ENCODE measurements at regions not wholly inside any gene's neighbourhood (a gene's known extent, or its start where the extent isn't known, plus 50 kb on each side); places are given as distances from the start of the nearest gene placed in this dataset.
A peak's percentile ranks its signal among the peaks of the same experiment; 100 is the strongest.

DNA sequence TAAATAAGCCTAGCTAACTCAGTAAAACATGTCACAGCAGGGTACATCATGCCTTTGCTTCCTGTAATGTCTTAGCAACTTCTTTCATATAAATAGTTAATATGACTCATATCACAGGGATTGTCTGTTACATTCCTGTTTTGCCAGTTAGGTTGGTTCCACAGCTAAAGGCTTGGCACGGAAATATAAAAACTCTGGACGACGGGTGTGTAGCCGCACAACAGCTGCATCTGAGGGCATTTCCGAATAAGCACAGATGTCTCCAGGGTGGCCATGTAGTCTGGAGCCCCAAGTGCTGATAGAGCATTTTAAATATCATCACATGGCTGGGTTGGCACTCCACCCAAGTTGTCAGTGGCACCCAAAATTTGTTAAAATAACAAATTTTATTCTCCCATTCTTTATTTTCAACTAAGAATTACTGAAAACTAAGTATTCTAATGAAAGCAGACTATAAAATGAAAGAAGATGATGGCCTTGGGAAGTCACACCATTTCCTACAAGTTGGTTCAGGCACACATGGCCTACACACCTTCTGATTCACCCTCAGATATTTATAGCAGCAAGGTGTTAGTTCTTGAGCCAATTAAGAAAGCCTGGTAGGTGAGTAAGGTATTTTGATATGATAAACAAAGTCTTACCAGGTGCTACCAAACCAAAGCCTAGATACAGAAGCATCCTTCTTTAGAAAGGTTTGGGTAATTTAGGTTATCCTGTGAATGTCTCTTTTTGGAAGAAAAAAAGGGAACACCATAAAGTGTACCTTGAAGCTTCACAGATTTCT is 61.8 kb upstream of the STK17B start:
- no peaks in the 10 kb centered on the region for H3K36me3 Mint-ChIP-seq
- peak overlapping the region in 1 of 3 donors; percentile 49 for H3K4me3 Mint-ChIP-seq
- H3K27ac ChIP-seq (ENCODE audit: low read length): peak overlapping the region; percentile 69
- H3K4me3 ChIP-seq (ENCODE audit: control insufficient read depth in 1 of 2, extremely low read depth in 1 of 2, low read length in 1 of 2): no peak overlapping the region
- H3K27ac Mint-ChIP-seq: peak overlapping the region; percentile 91 to 97
- H3K9me3 ChIP-seq: no peaks in the 10 kb centered on the region
- ATAC-seq (replicated peaks in 1 of 4) (peak in 3 of 4 experiments; percentile 1 to 27 (median 18)), DNase-seq (no peak)
- H3K27me3 ChIP-seq (replicated peaks in 1 of 2; ENCODE audit: control insufficient read depth in 2 of 2, extremely low read depth in 1 of 2, insufficient read depth in 2 of 2, low read length in 1 of 2): no peaks in the 10 kb centered on the region
- H3K4me1 Mint-ChIP-seq: peaks cover 92 to 93% (median 92%) of the 10 kb centered on the region in 3 donors
- H3K27me3 Mint-ChIP-seq: no peaks in the 10 kb centered on the region
- H3K4me1 ChIP-seq (ENCODE audit: control insufficient read depth in 1 of 2, extremely low read depth in 1 of 2, insufficient read depth in 2 of 2, low read length in 2 of 2): peaks cover 60 to 61% of the 10 kb centered on the region in 2 experiments
- ChIA-PET CTCF (interaction anchor here (0.7 to 3.5 kb wide), 11 partner anchors 11 to 67 kb away, joined by 3 to 24 read pairs (median 4); no protein-coding TSS in a partner anchor), POLR2A (interaction anchor here (0.6 to 1.7 kb wide), 10 partner anchors 14 to 81 kb away, joined by 3 to 6 read pairs (median 4); no protein-coding TSS in a partner anchor)
- WGBS (ENCODE audit: insufficient coverage): 93% methylated on average over 5 of the region's 5 CpGs
- no peaks in the 10 kb centered on the region for H3K36me3 ChIP-seq (ENCODE audit: control insufficient read depth in 2 of 2, extremely low read depth in 1 of 2, insufficient read depth in 1 of 2, low read length in 1 of 2)
- no peaks in the 10 kb centered on the region for H3K9me3 Mint-ChIP-seq

- H3K36me3 ChIP-seq (ENCODE audit: control insufficient read depth in 2 of 2, extremely low read depth in 1 of 2, insufficient read depth in 1 of 2, low read length in 1 of 2): no peaks in the 10 kb centered on the region
- peak in 13 of 35 experiments; percentile 5 to 61 (median 21) for DNase-seq
- POLR2A ChIA-PET: interaction anchor here (0.6 to 1.6 kb wide), 10 partner anchors 15 to 82 kb away, joined by 3 to 8 read pairs (median 4); no protein-coding TSS in a partner anchor
Measured at GRCh38 chr2:196233805-196234475, 62.6 kb upstream of the STK17B start.

DNA sequence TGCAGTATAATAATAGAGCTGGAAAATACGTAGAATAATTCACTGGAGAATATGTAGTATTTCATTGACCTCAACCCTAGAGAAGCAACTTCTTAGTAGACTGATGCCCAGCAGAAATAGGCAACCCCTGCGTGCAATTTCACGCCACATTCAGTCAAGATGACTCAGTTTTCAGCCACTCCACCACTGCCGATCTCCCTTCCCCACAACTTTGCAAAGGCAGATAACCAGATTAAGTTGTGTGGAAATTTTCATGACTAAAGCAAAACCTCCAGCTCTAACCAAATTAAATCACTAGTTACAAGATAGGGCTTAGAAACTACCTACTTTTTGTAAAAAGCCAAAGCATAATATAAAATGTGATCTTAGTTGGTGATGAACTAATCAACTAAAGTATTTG is 63.3 kb upstream of the STK17B start:
- H3K4me1 ChIP-seq (ENCODE audit: control insufficient read depth in 1 of 2, extremely low read depth in 1 of 2, insufficient read depth in 2 of 2, low read length in 2 of 2): peaks cover 68% of the 10 kb centered on the region in 2 experiments
- no peaks in the 10 kb centered on the region for H3K9me3 ChIP-seq
- ATAC-seq (replicated peaks in 1 of 4) (peak in 1 of 4 experiments; percentile 20), DNase-seq (peak in 11 of 35 experiments; percentile 8 to 59 (median 21))
- no peaks in the 10 kb centered on the region for H3K36me3 ChIP-seq (ENCODE audit: control insufficient read depth in 2 of 2, extremely low read depth in 1 of 2, insufficient read depth in 1 of 2, low read length in 1 of 2)
- H3K36me3 Mint-ChIP-seq: no peaks in the 10 kb centered on the region
- POLR2A ChIA-PET: interaction anchor here (0.6 to 1.4 kb wide), 7 partner anchors 14 to 48 kb away, joined by 3 to 4 read pairs (median 3); no protein-coding TSS in a partner anchor
- H3K27me3 Mint-ChIP-seq: no peaks in the 10 kb centered on the region
- H3K27ac Mint-ChIP-seq: peak overlapping the region; percentile 91 to 97
- H3K27ac ChIP-seq (ENCODE audit: low read length): peak overlapping the region; percentile 69
- peaks cover 93% of the 10 kb centered on the region in 3 donors for H3K4me1 Mint-ChIP-seq
- no peaks in the 10 kb centered on the region for H3K27me3 ChIP-seq (replicated peaks in 1 of 2; ENCODE audit: control insufficient read depth in 2 of 2, extremely low read depth in 1 of 2, insufficient read depth in 2 of 2, low read length in 1 of 2)
- CTCF ChIA-PET: interaction anchor here (0.7 to 3.5 kb wide), 6 partner anchors 16 to 169 kb away, joined by 3 to 24 read pairs (median 6); no protein-coding TSS in a partner anchor
- no peaks in the 10 kb centered on the region for H3K9me3 Mint-ChIP-seq
- H3K4me3 ChIP-seq (ENCODE audit: control insufficient read depth in 1 of 2, extremely low read depth in 1 of 2, low read length in 1 of 2): no peak overlapping the region
- H3K4me3 Mint-ChIP-seq: peak overlapping the region in 2 of 3 donors; percentile 34 to 49
- WGBS (ENCODE audit: insufficient coverage): 60% methylated on average over 1 of the region's 4 CpGs

More at GRCh38 chr2:196233805-196234475, 62.6 kb upstream of the STK17B start:
- WGBS (ENCODE audit: insufficient coverage): no CpG with 5 or more reads among the region's 4 CpGs
- peak overlapping the region; percentile 69 for H3K27ac ChIP-seq (ENCODE audit: low read length)
- H3K27me3 ChIP-seq (replicated peaks in 1 of 2; ENCODE audit: control insufficient read depth in 2 of 2, extremely low read depth in 1 of 2, insufficient read depth in 2 of 2, low read length in 1 of 2): no peaks in the 10 kb centered on the region
- peak overlapping the region; percentile 91 to 97 for H3K27ac Mint-ChIP-seq
- H3K27me3 Mint-ChIP-seq: no peaks in the 10 kb centered on the region
- no peaks in the 10 kb centered on the region for H3K9me3 Mint-ChIP-seq
- peak overlapping the region in 2 of 3 donors; percentile 1 to 49 for H3K4me3 Mint-ChIP-seq
- no peaks in the 10 kb centered on the region for H3K9me3 ChIP-seq
- CTCF ChIA-PET: interaction anchor here (0.9 to 3.5 kb wide), 10 partner anchors 13 to 155 kb away, joined by 3 to 24 read pairs (median 4); no protein-coding TSS in a partner anchor
- H3K4me1 Mint-ChIP-seq: peaks cover 92 to 93% (median 92%) of the 10 kb centered on the region in 3 donors
- peaks cover 67% of the 10 kb centered on the region in 2 experiments for H3K4me1 ChIP-seq (ENCODE audit: control insufficient read depth in 1 of 2, extremely low read depth in 1 of 2, insufficient read depth in 2 of 2, low read length in 2 of 2)
- no peak overlapping the region for H3K4me3 ChIP-seq (ENCODE audit: control insufficient read depth in 1 of 2, extremely low read depth in 1 of 2, low read length in 1 of 2)
- H3K36me3 Mint-ChIP-seq: no peaks in the 10 kb centered on the region
- peak; percentile 43 to 62 (median 54) for ATAC-seq (replicated peaks in 1 of 4)

DNA sequence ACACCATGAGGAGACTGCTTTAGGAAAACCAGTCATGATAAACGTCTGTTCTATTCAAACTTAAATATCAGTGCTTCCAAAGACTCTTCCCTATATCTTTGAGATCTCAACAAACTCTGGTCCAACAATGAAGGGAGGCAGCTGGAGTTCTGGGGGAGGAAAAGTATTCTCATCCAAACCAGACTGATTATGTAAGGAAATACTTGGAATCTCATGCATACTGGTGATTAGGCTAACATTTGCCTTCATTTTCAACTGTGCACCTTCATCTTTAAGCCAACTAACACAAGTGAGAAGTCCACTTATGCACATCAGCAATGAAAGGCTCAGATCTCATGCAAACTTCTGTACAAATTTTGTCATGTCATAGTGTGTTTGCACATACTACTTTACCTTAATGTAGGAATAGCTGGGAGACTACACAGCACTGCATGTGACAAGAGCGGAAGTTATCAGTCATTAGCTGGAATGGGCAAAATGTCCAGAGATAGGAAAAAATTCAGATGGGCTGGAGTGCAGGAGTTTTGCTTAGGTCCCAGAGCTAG is 67.5 kb upstream of the STK17B start:
- DNase-seq: no peak
- Mint-ChIP-seq H3K36me3 (no peaks in the 10 kb centered on the region), H3K27me3 (no peaks in the 10 kb centered on the region), H3K4me3 (peak overlapping the region in 2 of 3 donors; percentile 40 to 75), H3K4me1 (peaks cover 85 to 88% (median 88%) of the 10 kb centered on the region in 3 donors), H3K27ac (peak overlapping the region; percentile 95 to 98), H3K9me3 (no peaks in the 10 kb centered on the region)
- no peak overlapping the region for H3K4me3 ChIP-seq (ENCODE audit: control insufficient read depth in 1 of 2, extremely low read depth in 1 of 2, low read length in 1 of 2)
- peaks cover 66 to 73% of the 10 kb centered on the region in 2 experiments for H3K4me1 ChIP-seq (ENCODE audit: control insufficient read depth in 1 of 2, extremely low read depth in 1 of 2, insufficient read depth in 2 of 2, low read length in 2 of 2)
- no peak for ATAC-seq (replicated peaks in 1 of 4)
- WGBS (ENCODE audit: insufficient coverage): no CpG with 5 or more reads among the region's 2 CpGs
- no peaks in the 10 kb centered on the region for H3K9me3 ChIP-seq
- POLR2A ChIA-PET: interaction anchor here (0.6 to 1.6 kb wide), 12 partner anchors 8 to 152 kb away, joined by 3 to 9 read pairs (median 4); partner anchors contain the start of gene STK17B (in 1 of the 2)
- CTCF ChIA-PET: interaction anchor here (0.6 to 3.0 kb wide), 8 partner anchors 18 to 161 kb away, joined by 3 to 14 read pairs (median 4); no protein-coding TSS in a partner anchor
- peak overlapping the region; percentile 85 for H3K27ac ChIP-seq (ENCODE audit: low read length)
- H3K27me3 ChIP-seq (replicated peaks in 1 of 2; ENCODE audit: control insufficient read depth in 2 of 2, extremely low read depth in 1 of 2, insufficient read depth in 2 of 2, low read length in 1 of 2): no peaks in the 10 kb centered on the region
- H3K36me3 ChIP-seq (ENCODE audit: control insufficient read depth in 2 of 2, extremely low read depth in 1 of 2, insufficient read depth in 1 of 2, low read length in 1 of 2): no peaks in the 10 kb centered on the region

DNA sequence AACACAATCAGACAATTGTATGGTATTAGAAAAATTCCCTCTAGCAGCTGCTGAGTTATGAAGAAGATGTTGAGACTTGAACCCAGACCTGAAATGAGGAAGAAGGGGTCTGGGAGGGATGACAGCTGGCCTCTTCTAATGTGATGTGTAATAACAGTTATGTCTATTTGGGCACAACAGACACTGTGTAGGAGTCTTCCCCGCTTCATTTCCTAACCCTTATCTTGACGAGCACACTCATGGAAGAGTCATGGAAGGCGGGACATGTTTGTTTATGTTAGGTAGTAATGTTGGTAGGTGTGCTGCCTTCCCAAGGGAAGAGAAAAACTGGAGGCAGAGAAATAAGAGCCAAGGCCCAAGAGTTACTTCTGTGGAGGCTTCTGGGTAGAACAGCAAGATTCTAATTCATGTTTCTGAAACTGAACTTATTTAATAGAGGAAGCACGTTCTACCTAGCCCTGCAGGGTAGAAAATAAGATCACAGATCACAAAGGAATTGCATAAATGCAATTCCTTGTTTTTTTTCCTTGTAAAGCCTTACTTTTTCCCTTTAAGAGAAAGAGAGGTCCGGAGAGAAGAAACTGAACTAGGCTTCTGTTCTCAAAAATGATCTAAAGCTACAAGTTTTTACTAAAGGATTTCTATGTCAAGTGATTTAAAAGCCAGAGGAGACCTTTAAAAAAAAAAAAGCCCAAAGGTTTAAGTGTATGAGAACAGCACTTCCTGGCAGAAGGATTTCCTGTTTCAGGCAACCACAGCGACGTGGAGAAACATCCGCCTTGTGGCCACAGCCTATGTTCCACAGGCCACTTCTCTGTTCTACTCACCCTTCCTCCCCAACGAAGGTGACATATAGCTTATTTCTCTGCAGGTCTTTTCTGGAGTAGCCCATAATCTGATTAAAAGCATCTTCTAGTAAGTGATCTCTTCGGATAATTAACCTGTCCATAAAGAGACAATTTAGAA is 68.5 kb upstream of the STK17B start:
- peak overlapping the region; percentile 85 for H3K27ac ChIP-seq (ENCODE audit: low read length)
- H3K27me3 ChIP-seq (replicated peaks in 1 of 2; ENCODE audit: control insufficient read depth in 2 of 2, extremely low read depth in 1 of 2, insufficient read depth in 2 of 2, low read length in 1 of 2): no peaks in the 10 kb centered on the region
- CTCF ChIA-PET: interaction anchor here (0.6 to 3.0 kb wide), 18 partner anchors 9 to 86 kb away, joined by 3 to 16 read pairs (median 4); no protein-coding TSS in a partner anchor
- POLR2A ChIA-PET: interaction anchor here (0.5 to 1.6 kb wide), 19 partner anchors 9 to 453 kb away, joined by 3 to 14 read pairs (median 4); no protein-coding TSS in a partner anchor
- no peaks in the 10 kb centered on the region for H3K27me3 Mint-ChIP-seq
- peaks cover 82 to 88% (median 87%) of the 10 kb centered on the region in 3 donors for H3K4me1 Mint-ChIP-seq
- H3K9me3 ChIP-seq: no peaks in the 10 kb centered on the region
- no peaks in the 10 kb centered on the region for H3K36me3 ChIP-seq (ENCODE audit: control insufficient read depth in 2 of 2, extremely low read depth in 1 of 2, insufficient read depth in 1 of 2, low read length in 1 of 2)
- WGBS (ENCODE audit: insufficient coverage): 0% methylated on average over 3 of the region's 10 CpGs
- peaks cover 57 to 63% of the 10 kb centered on the region in 2 experiments for H3K4me1 ChIP-seq (ENCODE audit: control insufficient read depth in 1 of 2, extremely low read depth in 1 of 2, insufficient read depth in 2 of 2, low read length in 2 of 2)
- peak overlapping the region; percentile 95 to 98 for H3K27ac Mint-ChIP-seq
- no peaks in the 10 kb centered on the region for H3K9me3 Mint-ChIP-seq
- peak overlapping the region; percentile 8 to 16 for H3K4me3 ChIP-seq (ENCODE audit: control insufficient read depth in 1 of 2, extremely low read depth in 1 of 2, low read length in 1 of 2)
- H3K36me3 Mint-ChIP-seq: no peaks in the 10 kb centered on the region
- H3K4me3 Mint-ChIP-seq: peak overlapping the region; percentile 67 to 75 (median 73)
- DNase-seq (peak; percentile 41 to 90 (median 80)), ATAC-seq (replicated peaks in 1 of 4) (peak; percentile 86 to 94 (median 90))
